Upper lobe of left lung (tissue), 4 donors: ENCODE measurements at regions not wholly inside any gene's neighbourhood (a gene's known extent, or its start where the extent isn't known, plus 50 kb on each side); places are given as distances from the start of the nearest gene placed in this dataset.

Experiments used
- EP300 ChIP-seq, 4 donors: sonication (generic); formaldehyde crosslinking; IDR thresholded peaks; one replicate each; pipeline ENCODE4 v1.5.1; 2017; ENCODE audit warnings: antibody characterized with exemption in 4 of 4, control low read depth in 2 of 4
- POLR2A ChIP-seq, 4 donors: fragments of 450-650 bp; IDR thresholded peaks; one replicate each; pipeline ENCODE4 v1.5.1; 2016 to 2017; ENCODE audit warnings: antibody characterized with exemption in 4 of 4, mild to moderate bottlenecking in 2 of 4
- POLR2AphosphoS5 ChIP-seq, 2 donors: sonication (generic); formaldehyde crosslinking; IDR thresholded peaks; one replicate each; pipeline ENCODE4 v1.5.1; 2017; ENCODE audit warnings: antibody characterized with exemption in 2 of 2
- TF ChIP-seq, protein P1 (sequence below), 6 experiments: fragments of 450-650 bp in 4 of 6; fragments of 200-600 bp in 2 of 6; sonication (generic) in 2 of 6; IDR thresholded peaks; one replicate each; pipeline ENCODE4 v1.5.1; 2016 to 2019; ENCODE audit warnings: antibody characterized with exemption in 6 of 6

GRCh38 chr3:25000971-25001591, 427.0 kb upstream of the RARB start:
- TF ChIP-seq POLR2AphosphoS5 (IDR thresholded peaks at IDR 0.05) (no peak), POLR2A (IDR thresholded peaks at IDR 0.05) (no peak), EP300 (IDR thresholded peaks at IDR 0.05) (no peak)
- TF ChIP-seq, protein P1, sequence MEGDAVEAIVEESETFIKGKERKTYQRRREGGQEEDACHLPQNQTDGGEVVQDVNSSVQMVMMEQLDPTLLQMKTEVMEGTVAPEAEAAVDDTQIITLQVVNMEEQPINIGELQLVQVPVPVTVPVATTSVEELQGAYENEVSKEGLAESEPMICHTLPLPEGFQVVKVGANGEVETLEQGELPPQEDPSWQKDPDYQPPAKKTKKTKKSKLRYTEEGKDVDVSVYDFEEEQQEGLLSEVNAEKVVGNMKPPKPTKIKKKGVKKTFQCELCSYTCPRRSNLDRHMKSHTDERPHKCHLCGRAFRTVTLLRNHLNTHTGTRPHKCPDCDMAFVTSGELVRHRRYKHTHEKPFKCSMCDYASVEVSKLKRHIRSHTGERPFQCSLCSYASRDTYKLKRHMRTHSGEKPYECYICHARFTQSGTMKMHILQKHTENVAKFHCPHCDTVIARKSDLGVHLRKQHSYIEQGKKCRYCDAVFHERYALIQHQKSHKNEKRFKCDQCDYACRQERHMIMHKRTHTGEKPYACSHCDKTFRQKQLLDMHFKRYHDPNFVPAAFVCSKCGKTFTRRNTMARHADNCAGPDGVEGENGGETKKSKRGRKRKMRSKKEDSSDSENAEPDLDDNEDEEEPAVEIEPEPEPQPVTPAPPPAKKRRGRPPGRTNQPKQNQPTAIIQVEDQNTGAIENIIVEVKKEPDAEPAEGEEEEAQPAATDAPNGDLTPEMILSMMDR (IDR thresholded peaks at IDR 0.05), result no peak
